SU-DHL-6 (cell line): ENCODE measurements at regions not wholly inside any gene's neighbourhood (a gene's known extent, or its start where the extent isn't known, plus 50 kb on each side); places are given as distances from the start of the nearest gene placed in this dataset.

Experiments used
- H2AFZ ChIP-seq: fragments of 200-600 bp; sonication (generic); 2 replicates; pipeline ENCODE4 v1.6.1; 2014; ENCODE audit warnings: low read depth, mild to moderate bottlenecking, moderate library complexity, mixed read lengths, antibody characterized with exemption, low read length; ENCODE audit not compliant: severe bottlenecking
- H3F3A ChIP-seq: fragments of 200-600 bp; shearing (Covaris generic); 2 replicates; pipeline ENCODE4 v1.6.0; 2016; ENCODE audit warnings: antibody characterized with exemption, mild to moderate bottlenecking; ENCODE audit not compliant: insufficient read depth
- H3K27ac ChIP-seq: fragments of 200-600 bp; sonication (generic); 2 replicates; pipeline ENCODE4 v1.5.1; 2016; ENCODE audit warnings: low read depth, mild to moderate bottlenecking, low read length, moderate library complexity, mixed read lengths
- H3K27me3 ChIP-seq: fragments of 200-600 bp; sonication (generic), shearing (Covaris generic); 2 replicates; pipeline ENCODE4 v1.6.0; 2014; ENCODE audit warnings: mild to moderate bottlenecking, low read length
- H3K36me3 ChIP-seq: fragments of 200-600 bp; sonication (generic); 2 replicates; pipeline ENCODE4 v1.6.1; 2014; ENCODE audit warnings: mild to moderate bottlenecking, low read length, mixed read lengths
- H3K4me2 ChIP-seq: fragments of 300-600, 200-600 bp; shearing (Covaris generic), sonication (generic); 2 replicates; pipeline ENCODE4 v1.6.0; 2014; ENCODE audit warnings: low read length, low read depth, mild to moderate bottlenecking; ENCODE audit not compliant: poor library complexity, severe bottlenecking
- H3K4me3 ChIP-seq: fragments of 200-600 bp; sonication (generic); 2 replicates; pipeline ENCODE4 v1.5.1; 2014; ENCODE audit warnings: antibody characterized with exemption, low read length, mild to moderate bottlenecking, mixed read lengths; ENCODE audit not compliant: insufficient read depth, poor library complexity, severe bottlenecking
- H3K79me2 ChIP-seq: fragments of 200-600 bp; sonication (generic); 2 replicates; pipeline ENCODE4 v1.6.1; 2014; ENCODE audit warnings: mild to moderate bottlenecking, low read length, moderate library complexity; ENCODE audit not compliant: insufficient read depth
- H3K9ac ChIP-seq: fragments of 200-600 bp; sonication (generic); 2 replicates; pipeline ENCODE4 v1.7.0; 2014; ENCODE audit warnings: mild to moderate bottlenecking, low read length
- H3K9me2 ChIP-seq: fragments of 200-600 bp; sonication (generic); replicated peaks from 2 replicates; pipeline ENCODE4 v1.6.1; 2014; ENCODE audit warnings: low read length; ENCODE audit not compliant: insufficient read depth
- H3K9me3 ChIP-seq: fragments of 200-600 bp; sonication (generic); 2 replicates; pipeline ENCODE4 v1.6.1; 2014; ENCODE audit warnings: low read length, mixed read lengths; ENCODE audit not compliant: insufficient read depth
- H4K20me1 ChIP-seq: fragments of 200-600 bp; sonication (generic); 2 replicates; pipeline ENCODE4 v1.6.1; 2014; ENCODE audit warnings: low read depth, mild to moderate bottlenecking, antibody characterized with exemption, low read length, moderate library complexity, mixed read lengths
- EZH2phosphoT487 ChIP-seq: fragments of 200-600 bp; sonication (generic), shearing (Covaris generic); conservative IDR thresholded peaks from 2 replicates; pipeline ENCODE4 v1.6.1; 2018; ENCODE audit warnings: mild to moderate bottlenecking, antibody characterized with exemption, low read length, moderate library complexity, mixed read lengths
- TF ChIP-seq, protein P1 (sequence below): fragments of 200-600 bp; sonication (generic); IDR thresholded peaks from one replicate; pipeline ENCODE4 v1.5.1; 2017; ENCODE audit warnings: antibody characterized with exemption, mild to moderate bottlenecking, low read length, moderate library complexity; ENCODE audit not compliant: insufficient read depth, poor library complexity, severe bottlenecking

DNA sequence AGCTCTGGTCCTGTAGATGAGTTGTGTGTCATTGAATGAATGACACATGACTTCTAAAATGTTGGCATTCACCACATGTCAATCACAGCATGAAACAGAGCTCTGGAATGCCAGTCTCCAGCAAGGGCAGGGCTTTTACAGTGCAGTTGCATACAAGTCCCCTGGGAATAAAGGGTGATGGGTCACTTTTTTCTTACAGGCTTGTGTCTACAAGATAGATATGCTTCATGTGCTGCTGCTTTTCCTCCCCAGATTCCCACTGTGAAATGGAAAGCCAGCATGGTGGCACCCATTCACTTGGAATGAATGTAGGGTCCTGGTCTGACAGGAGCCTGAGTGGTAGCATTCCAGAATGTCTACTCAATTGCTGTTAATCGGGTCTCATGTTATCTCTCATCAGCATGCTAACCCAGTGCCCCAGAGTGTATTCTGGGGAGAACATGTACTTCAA, 159.1 kb upstream of the KIT start:
- no peak overlapping the region for H2AFZ ChIP-seq
- no peak overlapping the region for H3K27ac ChIP-seq
- no peaks in the 10 kb centered on the region for H3K9me2 ChIP-seq
- no peaks in the 10 kb centered on the region for H3K9me3 ChIP-seq
- no peaks in the 10 kb centered on the region for H4K20me1 ChIP-seq
- H3K79me2 ChIP-seq = no peaks in the 10 kb centered on the region
- TF ChIP-seq EZH2phosphoT487 = no peak
- TF ChIP-seq, protein P1, sequence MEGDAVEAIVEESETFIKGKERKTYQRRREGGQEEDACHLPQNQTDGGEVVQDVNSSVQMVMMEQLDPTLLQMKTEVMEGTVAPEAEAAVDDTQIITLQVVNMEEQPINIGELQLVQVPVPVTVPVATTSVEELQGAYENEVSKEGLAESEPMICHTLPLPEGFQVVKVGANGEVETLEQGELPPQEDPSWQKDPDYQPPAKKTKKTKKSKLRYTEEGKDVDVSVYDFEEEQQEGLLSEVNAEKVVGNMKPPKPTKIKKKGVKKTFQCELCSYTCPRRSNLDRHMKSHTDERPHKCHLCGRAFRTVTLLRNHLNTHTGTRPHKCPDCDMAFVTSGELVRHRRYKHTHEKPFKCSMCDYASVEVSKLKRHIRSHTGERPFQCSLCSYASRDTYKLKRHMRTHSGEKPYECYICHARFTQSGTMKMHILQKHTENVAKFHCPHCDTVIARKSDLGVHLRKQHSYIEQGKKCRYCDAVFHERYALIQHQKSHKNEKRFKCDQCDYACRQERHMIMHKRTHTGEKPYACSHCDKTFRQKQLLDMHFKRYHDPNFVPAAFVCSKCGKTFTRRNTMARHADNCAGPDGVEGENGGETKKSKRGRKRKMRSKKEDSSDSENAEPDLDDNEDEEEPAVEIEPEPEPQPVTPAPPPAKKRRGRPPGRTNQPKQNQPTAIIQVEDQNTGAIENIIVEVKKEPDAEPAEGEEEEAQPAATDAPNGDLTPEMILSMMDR = no peak
- no peaks in the 10 kb centered on the region for H3F3A ChIP-seq
- H3K9ac ChIP-seq = no peak overlapping the region
- H3K27me3 ChIP-seq = no peaks in the 10 kb centered on the region
- no peaks in the 10 kb centered on the region for H3K36me3 ChIP-seq
- no peak overlapping the region for H3K4me2 ChIP-seq
- no peak overlapping the region for H3K4me3 ChIP-seq

DNA sequence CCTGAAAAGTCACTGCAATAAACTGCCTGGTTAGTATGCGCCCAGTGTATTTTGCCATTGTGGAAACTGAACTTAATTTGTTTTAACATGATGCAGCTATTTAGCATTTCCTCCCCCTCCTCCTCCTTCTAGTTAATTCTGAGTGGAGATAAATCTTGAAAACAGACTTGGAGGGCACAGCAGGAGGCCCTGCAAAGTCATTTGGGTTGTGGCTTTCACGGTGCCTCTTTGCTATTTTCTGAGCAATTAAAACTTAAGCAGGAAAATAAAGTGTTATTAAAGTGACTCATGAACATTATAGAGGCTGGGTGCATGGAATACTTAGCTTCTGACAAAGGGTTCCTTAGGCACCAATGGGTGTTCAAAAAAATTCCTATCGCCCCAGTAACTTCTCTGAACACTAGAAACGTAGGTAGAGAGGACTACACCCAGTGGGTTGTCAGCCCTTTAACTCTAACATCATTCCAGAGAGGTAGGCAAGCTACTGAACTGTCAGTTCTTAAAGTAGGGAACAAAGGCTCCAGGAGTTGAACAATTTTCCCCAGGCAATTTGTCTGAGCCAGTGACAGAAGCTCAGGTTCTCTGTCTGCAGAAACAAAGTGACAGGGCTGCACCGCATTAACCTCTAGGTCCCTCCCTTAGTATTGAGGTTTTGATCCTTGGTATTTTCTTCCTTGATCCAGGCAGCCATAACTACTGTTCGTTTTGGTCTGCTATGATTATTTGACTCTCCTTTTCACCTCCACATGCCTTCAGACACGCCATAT, 158.3 kb upstream of the KIT start:
- no peaks in the 10 kb centered on the region for H3F3A ChIP-seq
- no peaks in the 10 kb centered on the region for H3K9me2 ChIP-seq
- H3K4me2 ChIP-seq = no peak overlapping the region
- no peaks in the 10 kb centered on the region for H4K20me1 ChIP-seq
- no peaks in the 10 kb centered on the region for H3K27me3 ChIP-seq
- no peak overlapping the region for H2AFZ ChIP-seq
- H3K36me3 ChIP-seq = no peaks in the 10 kb centered on the region
- no peak overlapping the region for H3K4me3 ChIP-seq
- H3K9me3 ChIP-seq = no peaks in the 10 kb centered on the region
- no peak overlapping the region for H3K27ac ChIP-seq
- no peaks in the 10 kb centered on the region for H3K79me2 ChIP-seq
- no peak overlapping the region for H3K9ac ChIP-seq
- no peak for TF ChIP-seq EZH2phosphoT487
- TF ChIP-seq, protein P1 = no peak

DNA sequence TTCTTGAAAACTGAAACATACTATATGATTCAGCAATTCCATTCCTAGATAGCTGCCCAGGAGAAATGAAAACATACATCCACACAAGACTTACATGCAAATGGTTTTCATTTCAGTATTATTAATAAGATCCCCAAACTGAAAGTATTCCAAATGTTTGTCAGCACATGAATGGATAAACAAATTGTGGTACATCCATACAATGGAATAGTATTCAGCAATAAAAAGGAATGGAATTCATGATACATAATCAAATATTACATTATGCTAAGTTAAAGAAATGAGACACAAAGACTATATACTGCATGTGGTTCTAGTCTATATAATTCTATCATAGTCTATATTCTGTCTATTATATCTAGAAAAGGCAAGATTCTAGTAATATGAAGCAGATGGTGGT, 152.4 kb upstream of the KIT start:
- TF ChIP-seq EZH2phosphoT487 = no peak
- TF ChIP-seq, protein P1 = no peak
- H3K4me3 ChIP-seq = no peak overlapping the region
- H3K9ac ChIP-seq = no peak overlapping the region
- H3K27me3 ChIP-seq = no peaks in the 10 kb centered on the region
- no peaks in the 10 kb centered on the region for H4K20me1 ChIP-seq
- H3K4me2 ChIP-seq = no peak overlapping the region
- no peaks in the 10 kb centered on the region for H3K36me3 ChIP-seq
- no peaks in the 10 kb centered on the region for H3K9me3 ChIP-seq
- no peak overlapping the region for H2AFZ ChIP-seq
- H3K79me2 ChIP-seq = no peaks in the 10 kb centered on the region
- H3K27ac ChIP-seq = no peak overlapping the region
- H3F3A ChIP-seq = no peaks in the 10 kb centered on the region
- H3K9me2 ChIP-seq = no peaks in the 10 kb centered on the region
